Ovary (tissue), 7 donors: ENCODE measurements at regions not wholly inside any gene's neighbourhood (a gene's known extent, or its start where the extent isn't known, plus 50 kb on each side); places are given as distances from the start of the nearest gene placed in this dataset.

Experiments
- DNase-seq, 5 donors: peaks; one replicate each; pipeline ENCODE4 v3.0.0-alpha.2; 2019 to 2020
- H3K27ac ChIP-seq, 2 donors: fragments of 200-600 bp; one replicate each; pipeline versions ENCODE4 v1.5.1 to v1.8.0; 2019 to 2022
- H3K27me3 ChIP-seq: fragments of 200-600 bp; one replicate; pipeline ENCODE4 v1.8.0; 2022
- H3K36me3 ChIP-seq: fragments of 200-600 bp; sonication (generic); one replicate; pipeline ENCODE4 v1.5.1; 2019
- H3K4me1 ChIP-seq: one replicate; pipeline ENCODE4 v1.8.1; 2013; ENCODE audit warnings: mild to moderate bottlenecking, moderate library complexity; ENCODE audit not compliant: insufficient read depth
- H3K4me3 ChIP-seq: fragments of 200-600 bp; sonication (generic); one replicate; pipeline ENCODE4 v1.5.1; 2017
- H3K9me3 ChIP-seq, 2 donors: fragments of 200-600 bp in 1 of 2; sonication (generic) in 1 of 2; one replicate each; pipeline versions ENCODE4 v1.5.1 to v1.8.1; 2013 to 2019; ENCODE audit warnings: mild to moderate bottlenecking in 1 of 2, moderate library complexity in 1 of 2
- EP300 ChIP-seq: sonication (generic); formaldehyde crosslinking; IDR thresholded peaks from one replicate; pipeline ENCODE4 v1.6.1; 2017; ENCODE audit warnings: antibody characterized with exemption
- POLR2A ChIP-seq: fragments of 450-650 bp; IDR thresholded peaks from one replicate; pipeline ENCODE4 v1.6.1; 2017; ENCODE audit warnings: antibody characterized with exemption, mild to moderate bottlenecking, moderate library complexity
- WGBS, 3 donors: extraction: QIAGEN DNeasy Blood & Tissue Kit in 1 of 3; methylation state at CpG; one replicate each; pipeline versions ENCODE4 v1.1.5 to v1.1.7; 2013 to 2017; 5-methylcytosine and 5-hydroxymethylcytosine counted together
- intact Hi-C, 4 donors: fragments of 100-400 bp; cut with DNase I; formaldehyde crosslinking; loops; one replicate each; pipeline versions ENCODE4 v1.11.0 to v1.15.1; 2022 to 2023
- TF ChIP-seq, protein P1 (sequence below), 3 donors: fragments of 450-650 bp in 2 of 3; fragments of 200-600 bp in 1 of 3; IDR thresholded peaks; one replicate each; pipeline versions ENCODE4 v1.5.1 to v1.8.0; 2016 to 2022; ENCODE audit warnings: antibody characterized with exemption in 3 of 3, mild to moderate bottlenecking in 1 of 3
- donor health status: DM: no; HTN: no; CAD: no; lungs with moderate emphysema.
- donor health status: DM: no; HTN: no; CAD: no.
- donor health status: Bipolar disorder and iron deficiency.
- donor health status: DM: no; HTN: no; CAD: no.
- donor health status: DM: yes; HTN: yes; CAD: no.

DNA sequence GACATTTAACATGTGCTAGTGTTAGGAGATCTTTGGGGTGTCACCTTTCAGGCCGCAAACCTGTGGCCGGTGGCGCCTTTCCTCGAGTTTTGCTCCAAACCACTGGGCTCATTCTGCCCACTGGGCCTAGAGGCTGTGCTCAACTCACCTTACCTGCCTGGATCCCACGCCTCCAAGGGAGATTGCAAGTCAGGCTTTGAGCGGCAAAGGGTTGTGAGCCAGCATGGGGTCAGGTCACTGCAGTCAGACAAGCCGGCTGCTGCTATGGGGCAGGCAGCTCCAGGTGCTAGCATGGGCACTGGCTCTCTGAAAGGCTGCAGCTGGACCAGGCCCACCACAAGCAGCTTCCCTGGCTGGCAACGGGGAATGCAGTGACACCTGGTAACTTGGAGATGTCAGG, 265.5 kb downstream of the ZBBX start:
- TF ChIP-seq EP300 (no peak), POLR2A (no peak)
- TF ChIP-seq, protein P1, sequence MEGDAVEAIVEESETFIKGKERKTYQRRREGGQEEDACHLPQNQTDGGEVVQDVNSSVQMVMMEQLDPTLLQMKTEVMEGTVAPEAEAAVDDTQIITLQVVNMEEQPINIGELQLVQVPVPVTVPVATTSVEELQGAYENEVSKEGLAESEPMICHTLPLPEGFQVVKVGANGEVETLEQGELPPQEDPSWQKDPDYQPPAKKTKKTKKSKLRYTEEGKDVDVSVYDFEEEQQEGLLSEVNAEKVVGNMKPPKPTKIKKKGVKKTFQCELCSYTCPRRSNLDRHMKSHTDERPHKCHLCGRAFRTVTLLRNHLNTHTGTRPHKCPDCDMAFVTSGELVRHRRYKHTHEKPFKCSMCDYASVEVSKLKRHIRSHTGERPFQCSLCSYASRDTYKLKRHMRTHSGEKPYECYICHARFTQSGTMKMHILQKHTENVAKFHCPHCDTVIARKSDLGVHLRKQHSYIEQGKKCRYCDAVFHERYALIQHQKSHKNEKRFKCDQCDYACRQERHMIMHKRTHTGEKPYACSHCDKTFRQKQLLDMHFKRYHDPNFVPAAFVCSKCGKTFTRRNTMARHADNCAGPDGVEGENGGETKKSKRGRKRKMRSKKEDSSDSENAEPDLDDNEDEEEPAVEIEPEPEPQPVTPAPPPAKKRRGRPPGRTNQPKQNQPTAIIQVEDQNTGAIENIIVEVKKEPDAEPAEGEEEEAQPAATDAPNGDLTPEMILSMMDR (IDR thresholded peaks at IDR 0.05): no peak
- Histone ChIP-seq H3K36me3 (no peaks in the 10 kb centered on the region), H3K27ac (no peak overlapping the region), H3K4me1 (no peaks in the 10 kb centered on the region), H3K4me3 (no peak overlapping the region), H3K27me3 (no peaks in the 10 kb centered on the region), H3K9me3 (no peaks in the 10 kb centered on the region)
- WGBS, 3 donors: 78 to 91% (median 80%) methylated on average over 8 of the region's 8 CpGs
- intact Hi-C loops: no loop called here
- DNase-seq: no peak

DNA sequence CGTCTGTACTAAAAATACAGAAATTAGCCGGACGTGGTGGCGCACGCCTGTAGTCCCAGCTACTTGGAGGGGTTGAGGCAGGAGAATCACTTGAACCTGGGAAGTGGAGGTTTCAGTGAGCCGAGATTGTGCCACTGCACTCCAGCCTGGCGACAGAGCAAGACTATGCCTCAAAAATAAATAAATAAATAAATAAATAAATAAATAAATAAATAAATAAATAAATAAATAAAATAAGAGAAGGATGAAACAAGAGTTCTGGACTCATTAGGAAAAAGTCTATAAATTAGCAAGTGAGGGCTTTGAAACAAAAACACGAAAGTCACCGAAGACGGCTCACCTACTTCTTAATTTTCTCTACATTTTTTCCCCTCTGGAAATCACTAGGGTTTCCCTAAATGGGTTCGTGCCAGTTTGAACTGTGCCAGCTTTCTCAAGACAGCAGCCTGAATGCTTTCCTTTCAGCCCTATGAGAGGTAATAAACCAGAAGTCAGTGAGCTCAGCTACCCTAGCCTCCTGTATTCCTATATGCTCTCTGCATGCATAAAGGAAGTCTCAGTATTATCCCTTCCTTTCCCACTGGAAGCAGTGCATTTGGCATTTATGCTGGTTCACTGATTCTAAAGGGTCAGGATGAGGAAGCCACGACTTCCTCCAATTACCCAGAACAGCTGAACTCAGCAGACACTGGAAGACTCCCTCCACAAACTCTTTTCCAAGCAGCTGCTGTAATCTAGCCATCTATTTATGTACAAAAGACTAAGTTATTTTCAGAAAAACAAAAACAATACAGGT, 266.9 kb downstream of the ZBBX start:
- intact Hi-C loops: no loop called here
- no peaks in the 10 kb centered on the region for H3K36me3 ChIP-seq
- WGBS, 3 donors: 76 to 82% (median 80%) methylated on average over 12 of the region's 12 CpGs
- H3K9me3 ChIP-seq: no peaks in the 10 kb centered on the region
- no peaks in the 10 kb centered on the region for H3K27me3 ChIP-seq
- H3K27ac ChIP-seq: no peak overlapping the region
- TF ChIP-seq, protein P1 (IDR thresholded peaks at IDR 0.05): no peak
- TF ChIP-seq POLR2A: no peak
- TF ChIP-seq EP300: no peak
- DNase-seq: no peak
- no peak overlapping the region for H3K4me3 ChIP-seq
- H3K4me1 ChIP-seq: no peaks in the 10 kb centered on the region

DNA sequence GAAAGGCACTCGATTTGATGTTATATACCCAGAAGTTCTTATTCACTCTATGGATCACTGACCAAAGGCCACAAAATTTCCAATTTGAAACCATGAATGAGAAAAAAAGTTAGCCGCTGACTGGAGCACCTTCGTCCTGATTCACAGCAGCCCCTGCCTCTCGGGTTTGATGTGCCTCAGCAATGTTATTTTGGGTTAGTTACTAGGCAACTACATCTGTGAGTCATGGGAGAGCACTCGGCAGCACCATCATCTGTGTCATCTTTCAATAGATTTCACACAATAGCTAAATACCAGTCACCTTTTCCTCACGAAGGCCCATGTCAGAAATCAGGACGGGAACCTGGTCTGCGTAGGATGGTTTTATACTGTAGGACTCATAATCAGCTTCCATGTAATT, 269.2 kb downstream of the ZBBX start:
- WGBS, 3 donors: 71 to 75% (median 74%) methylated on average over 8 of the region's 8 CpGs
- no peak for DNase-seq
- H3K4me3 ChIP-seq: no peak overlapping the region
- H3K4me1 ChIP-seq: no peaks in the 10 kb centered on the region
- H3K36me3 ChIP-seq: no peaks in the 10 kb centered on the region
- no peak for TF ChIP-seq POLR2A
- H3K27me3 ChIP-seq: no peaks in the 10 kb centered on the region
- intact Hi-C loops: no loop called here
- no peaks in the 10 kb centered on the region for H3K9me3 ChIP-seq
- H3K27ac ChIP-seq: no peak overlapping the region

DNA sequence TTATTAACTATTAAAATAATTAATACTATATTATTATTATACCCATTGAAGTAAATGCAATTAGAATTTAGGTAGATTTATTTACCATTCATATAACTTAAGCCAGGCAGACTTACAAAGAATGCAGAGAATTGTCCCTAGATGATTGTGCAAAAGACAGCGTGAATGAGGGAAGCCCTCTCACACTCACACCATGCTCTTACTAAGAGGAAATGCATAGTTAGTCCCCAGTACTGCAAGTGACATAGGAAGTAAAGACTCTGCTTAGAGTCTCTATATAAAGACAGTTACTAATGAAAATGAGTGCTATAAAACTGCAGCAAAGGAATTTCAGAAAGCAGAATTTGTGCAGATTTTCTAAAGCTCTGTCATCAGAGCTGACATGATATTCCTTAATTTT, 270.4 kb downstream of the ZBBX start:
- 80 to 89% (median 85%) methylated on average over 1 of the region's 1 CpG for WGBS, 3 donors

DNA sequence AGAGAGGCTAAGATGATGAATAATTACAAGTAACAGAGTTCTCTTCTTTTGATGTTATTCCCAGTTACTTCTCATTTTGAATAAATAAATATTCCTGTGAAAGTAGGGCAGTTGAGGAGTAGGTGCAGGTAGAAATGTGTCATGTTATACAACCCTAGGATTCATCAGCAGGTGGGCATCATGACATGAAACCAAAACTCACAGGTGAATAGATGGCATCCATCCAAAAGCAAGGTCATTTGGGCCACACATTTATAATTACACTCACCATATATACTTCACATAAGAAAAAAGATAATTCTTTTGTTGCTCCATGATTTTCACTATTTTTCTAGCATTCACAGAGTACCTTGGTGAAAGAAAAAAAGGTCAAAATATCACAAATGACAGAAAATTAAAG, 273.6 kb downstream of the ZBBX start:
- Histone ChIP-seq H3K27ac (no peak overlapping the region), H3K36me3 (no peaks in the 10 kb centered on the region), H3K9me3 (no peaks in the 10 kb centered on the region), H3K4me1 (no peaks in the 10 kb centered on the region), H3K27me3 (no peaks in the 10 kb centered on the region), H3K4me3 (no peak overlapping the region)
- no peak for DNase-seq
- intact Hi-C loops: no loop called here
- TF ChIP-seq POLR2A (no peak), EP300 (no peak)
- TF ChIP-seq, protein P1 (IDR thresholded peaks at IDR 0.05): no peak

More for the DNA sequence above, 270.4 kb downstream of the ZBBX start:
- no peaks in the 10 kb centered on the region for H3K9me3 ChIP-seq
- H3K36me3 ChIP-seq: no peaks in the 10 kb centered on the region
- DNase-seq: no peak
- H3K4me1 ChIP-seq: no peaks in the 10 kb centered on the region
- H3K27me3 ChIP-seq: no peaks in the 10 kb centered on the region
- no peak overlapping the region for H3K4me3 ChIP-seq
- intact Hi-C loops: no loop called here
- TF ChIP-seq, protein P1 (IDR thresholded peaks at IDR 0.05): no peak
- TF ChIP-seq POLR2A (no peak), EP300 (no peak)
- no peak overlapping the region for H3K27ac ChIP-seq
